Loucy (cell line): ENCODE measurements at regions not wholly inside any gene's neighbourhood (a gene's known extent, or its start where the extent isn't known, plus 50 kb on each side); places are given as distances from the start of the nearest gene placed in this dataset.

Experiments used
- EZH2phosphoT487 ChIP-seq: fragments of 200-600 bp; IDR thresholded peaks from 2 replicates; pipeline ENCODE4 v1.6.1; 2018; ENCODE audit warnings: antibody characterized with exemption, mild to moderate bottlenecking, moderate library complexity, borderline replicate concordance
- TF ChIP-seq, protein P1 (sequence below): fragments of 200-600 bp; sonication (generic); conservative IDR thresholded peaks from 2 replicates; pipeline ENCODE4 v1.5.1; 2014; ENCODE audit warnings: mild to moderate bottlenecking, antibody characterized with exemption, low read length

DNA sequence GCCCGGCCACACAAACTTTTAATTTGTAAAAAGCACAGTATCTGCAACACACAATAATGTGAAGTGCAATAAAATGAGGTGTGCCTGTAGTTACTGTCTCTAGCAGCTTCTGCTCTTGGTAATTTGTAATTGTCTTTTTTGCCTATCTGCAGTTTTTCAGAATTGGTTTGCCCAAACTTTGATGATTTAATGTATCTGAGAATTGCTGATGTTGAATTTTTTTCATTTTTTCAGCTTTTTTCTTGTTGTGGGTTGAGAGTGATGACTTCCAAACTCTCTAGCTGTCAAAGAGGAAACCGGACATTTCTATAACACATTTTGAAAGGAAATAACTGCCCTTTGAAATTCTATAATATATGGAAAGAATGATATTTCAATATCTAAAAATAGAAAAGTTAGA is 236.9 kb downstream of the RERGL start:
- TF ChIP-seq, protein P1, sequence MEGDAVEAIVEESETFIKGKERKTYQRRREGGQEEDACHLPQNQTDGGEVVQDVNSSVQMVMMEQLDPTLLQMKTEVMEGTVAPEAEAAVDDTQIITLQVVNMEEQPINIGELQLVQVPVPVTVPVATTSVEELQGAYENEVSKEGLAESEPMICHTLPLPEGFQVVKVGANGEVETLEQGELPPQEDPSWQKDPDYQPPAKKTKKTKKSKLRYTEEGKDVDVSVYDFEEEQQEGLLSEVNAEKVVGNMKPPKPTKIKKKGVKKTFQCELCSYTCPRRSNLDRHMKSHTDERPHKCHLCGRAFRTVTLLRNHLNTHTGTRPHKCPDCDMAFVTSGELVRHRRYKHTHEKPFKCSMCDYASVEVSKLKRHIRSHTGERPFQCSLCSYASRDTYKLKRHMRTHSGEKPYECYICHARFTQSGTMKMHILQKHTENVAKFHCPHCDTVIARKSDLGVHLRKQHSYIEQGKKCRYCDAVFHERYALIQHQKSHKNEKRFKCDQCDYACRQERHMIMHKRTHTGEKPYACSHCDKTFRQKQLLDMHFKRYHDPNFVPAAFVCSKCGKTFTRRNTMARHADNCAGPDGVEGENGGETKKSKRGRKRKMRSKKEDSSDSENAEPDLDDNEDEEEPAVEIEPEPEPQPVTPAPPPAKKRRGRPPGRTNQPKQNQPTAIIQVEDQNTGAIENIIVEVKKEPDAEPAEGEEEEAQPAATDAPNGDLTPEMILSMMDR, result no peak
- TF ChIP-seq EZH2phosphoT487, result no peak
